CD4-positive, alpha-beta T cell treated with Interleukin-15 for 4 hours (primary cell): ENCODE measurements at regions not wholly inside any gene's neighbourhood (a gene's known extent, or its start where the extent isn't known, plus 50 kb on each side); places are given as distances from the start of the nearest gene placed in this dataset.
"Not testable (repeated sequence)": the region's sequence is repeated elsewhere in the genome, so short reads cannot be mapped to it uniquely, and the experiment has no call there.

Source experiments
- DNase-seq: peaks from one replicate; pipeline ENCODE4 v3.0.0-alpha.2; 2020; ENCODE audit warnings: low spot score

- DNase-seq, result not testable (repeated sequence)
Measured at GRCh38 chr16:88148078-88148477, 196.8 kb downstream of the BANP start.

- DNase-seq, result not testable (repeated sequence)
Measured at GRCh38 chr16:88148682-88149081, 197.4 kb downstream of the BANP start.

- DNase-seq, result not testable (repeated sequence)
Measured at GRCh38 chr16:88149158-88149603, 197.9 kb downstream of the BANP start.

- DNase-seq, result not testable (repeated sequence)
Measured at GRCh38 chr16:88149663-88150062, 198.4 kb downstream of the BANP start.

GRCh38 chr16:88150456-88151128, 199.4 kb downstream of the BANP start:
- not testable (repeated sequence) for DNase-seq

GRCh38 chr16:88151129-88151499, 199.9 kb downstream of the BANP start:
- not testable (repeated sequence) for DNase-seq

- not testable (repeated sequence) for DNase-seq
Measured at GRCh38 chr16:88151859-88152843, 200.9 kb downstream of the BANP start.

GRCh38 chr16:88152879-88153278, 201.6 kb downstream of the BANP start:
- not testable (repeated sequence) for DNase-seq

GRCh38 chr16:88153516-88153915, 202.3 kb downstream of the BANP start:
- DNase-seq, result not testable (repeated sequence)

GRCh38 chr16:88154886-88155285, 203.7 kb downstream of the BANP start:
- DNase-seq, result not testable (repeated sequence)

GRCh38 chr16:88155681-88156080, 204.4 kb downstream of the BANP start:
- DNase-seq, result not testable (repeated sequence)

GRCh38 chr16:88156640-88157283, 205.5 kb downstream of the BANP start:
- not testable (repeated sequence) for DNase-seq

- not testable (repeated sequence) for DNase-seq
Measured at GRCh38 chr16:88157686-88158085, 206.5 kb downstream of the BANP start.

- not testable (repeated sequence) for DNase-seq
Measured at GRCh38 chr16:88158256-88159045, 207.2 kb downstream of the BANP start.

- DNase-seq, result not testable (repeated sequence)
Measured at GRCh38 chr16:88159046-88159896, 208.0 kb downstream of the BANP start.

- DNase-seq, result not testable (repeated sequence)
Measured at GRCh38 chr16:88159897-88160335, 208.7 kb downstream of the BANP start.

GRCh38 chr16:88161191-88161590, 210.0 kb downstream of the BANP start:
- not testable (repeated sequence) for DNase-seq

GRCh38 chr16:88161623-88162275, 210.5 kb downstream of the BANP start:
- DNase-seq, result not testable (repeated sequence)

GRCh38 chr16:88162778-88163177, 211.5 kb downstream of the BANP start:
- not testable (repeated sequence) for DNase-seq
